Neural progenitor cell (in vitro differentiated cells): ENCODE measurements at regions not wholly inside any gene's neighbourhood (a gene's known extent, or its start where the extent isn't known, plus 50 kb on each side); places are given as distances from the start of the nearest gene placed in this dataset.

Experiments used
- EZH2 ChIP-seq: fragments of 200-600 bp; sonication (generic); IDR thresholded peaks from 2 replicates; pipeline ENCODE4 v1.6.1; 2017; ENCODE audit warnings: antibody characterized with exemption, mild to moderate bottlenecking, moderate library complexity
- EZH2phosphoT487 ChIP-seq: fragments of 200-600 bp; sonication (generic); IDR thresholded peaks from 2 replicates; pipeline ENCODE4 v1.6.1; 2017; ENCODE audit warnings: antibody characterized with exemption
- TF ChIP-seq, protein P1 (sequence below): fragments of 200-600 bp; sonication (generic); IDR thresholded peaks from 2 replicates; pipeline ENCODE4 v1.5.1; 2017; ENCODE audit warnings: antibody characterized with exemption, mild to moderate bottlenecking

DNA sequence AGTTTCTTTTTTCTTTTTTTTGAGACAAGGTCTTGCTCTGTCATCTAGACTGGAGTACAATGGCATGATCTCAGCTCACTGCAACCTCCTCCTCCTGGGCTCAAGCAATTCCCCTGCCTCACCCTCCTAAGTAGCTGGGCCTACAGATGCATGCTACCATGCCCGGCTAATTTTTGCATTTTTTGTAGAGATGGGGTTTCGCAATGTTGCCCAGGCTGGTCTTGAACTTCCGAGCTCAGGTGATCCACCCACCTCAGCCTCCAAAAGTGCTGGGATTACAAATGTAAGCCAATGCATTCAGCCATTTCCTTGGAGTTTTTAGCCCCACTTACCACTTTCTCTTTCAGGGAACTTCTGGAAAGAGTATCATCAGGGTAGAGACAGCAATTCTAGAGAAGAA is 153.3 kb upstream of the THSD7B start:
- TF ChIP-seq, protein P1, sequence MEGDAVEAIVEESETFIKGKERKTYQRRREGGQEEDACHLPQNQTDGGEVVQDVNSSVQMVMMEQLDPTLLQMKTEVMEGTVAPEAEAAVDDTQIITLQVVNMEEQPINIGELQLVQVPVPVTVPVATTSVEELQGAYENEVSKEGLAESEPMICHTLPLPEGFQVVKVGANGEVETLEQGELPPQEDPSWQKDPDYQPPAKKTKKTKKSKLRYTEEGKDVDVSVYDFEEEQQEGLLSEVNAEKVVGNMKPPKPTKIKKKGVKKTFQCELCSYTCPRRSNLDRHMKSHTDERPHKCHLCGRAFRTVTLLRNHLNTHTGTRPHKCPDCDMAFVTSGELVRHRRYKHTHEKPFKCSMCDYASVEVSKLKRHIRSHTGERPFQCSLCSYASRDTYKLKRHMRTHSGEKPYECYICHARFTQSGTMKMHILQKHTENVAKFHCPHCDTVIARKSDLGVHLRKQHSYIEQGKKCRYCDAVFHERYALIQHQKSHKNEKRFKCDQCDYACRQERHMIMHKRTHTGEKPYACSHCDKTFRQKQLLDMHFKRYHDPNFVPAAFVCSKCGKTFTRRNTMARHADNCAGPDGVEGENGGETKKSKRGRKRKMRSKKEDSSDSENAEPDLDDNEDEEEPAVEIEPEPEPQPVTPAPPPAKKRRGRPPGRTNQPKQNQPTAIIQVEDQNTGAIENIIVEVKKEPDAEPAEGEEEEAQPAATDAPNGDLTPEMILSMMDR = no peak
- TF ChIP-seq EZH2 (no peak), EZH2phosphoT487 (no peak)
